Suppressor macrophage treated with lipopolysaccharide for 1 hour (primary cell): ENCODE measurements at regions not wholly inside any gene's neighbourhood (a gene's known extent, or its start where the extent isn't known, plus 50 kb on each side); places are given as distances from the start of the nearest gene placed in this dataset.
"Not testable (repeated sequence)": the region's sequence is repeated elsewhere in the genome, so short reads cannot be mapped to it uniquely, and the experiment has no call there.

Experiments
- DNase-seq, 3 donors: peaks; one replicate each; pipeline ENCODE4 v3.0.0-alpha.2; 2020 to 2022

DNA sequence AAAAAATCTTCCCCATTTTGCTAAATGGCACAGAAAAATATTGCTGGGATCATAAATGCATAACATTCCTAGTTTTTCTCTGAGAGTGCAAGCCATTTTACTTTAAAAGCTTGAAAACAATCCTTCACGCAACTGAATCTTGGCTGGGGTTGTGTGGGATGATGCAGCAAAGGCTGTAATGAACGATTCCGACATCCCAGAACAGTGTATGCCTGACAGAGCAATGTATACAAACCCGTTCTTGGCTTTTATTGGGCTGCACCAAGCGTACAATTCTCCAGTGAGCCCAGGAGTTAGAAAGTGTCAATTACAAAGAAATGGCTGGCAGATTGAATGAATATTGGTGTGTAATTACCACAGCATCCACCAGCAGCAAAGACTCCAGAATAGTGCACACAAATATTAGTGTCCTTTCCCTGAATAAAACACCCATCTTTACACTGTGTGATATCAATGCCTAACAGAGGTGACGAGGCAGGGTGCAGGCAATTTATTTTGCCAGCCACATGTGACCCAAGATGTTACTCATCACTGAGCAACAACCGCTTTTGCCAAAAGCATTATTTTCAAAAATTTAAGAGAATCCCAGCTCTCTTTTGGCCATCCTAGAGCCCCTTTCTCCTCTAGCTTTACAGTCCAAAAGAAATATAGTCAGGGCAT lies 578.6 kb upstream of the CHAC2 start:
- no peak for DNase-seq

DNA sequence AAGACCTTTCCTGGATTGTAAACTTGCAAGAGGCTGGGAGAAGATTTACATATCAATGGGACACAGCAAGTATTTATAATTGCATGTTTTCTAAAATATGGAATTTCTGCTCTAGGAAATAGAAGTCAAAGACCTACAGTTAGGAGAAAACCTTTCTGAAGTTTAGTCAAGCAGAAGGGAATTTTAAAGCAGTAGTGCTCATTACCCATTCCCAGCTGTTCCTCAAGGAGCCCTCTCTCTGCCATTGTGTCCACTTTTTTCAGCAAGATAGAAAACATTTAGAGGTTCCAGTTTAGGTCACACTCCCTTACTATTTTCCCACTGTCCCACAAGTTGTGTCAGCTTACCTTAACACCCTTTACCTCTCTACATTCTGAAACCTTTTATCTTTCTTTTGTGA lies 584.0 kb upstream of the CHAC2 start:
- no peak for DNase-seq

DNA sequence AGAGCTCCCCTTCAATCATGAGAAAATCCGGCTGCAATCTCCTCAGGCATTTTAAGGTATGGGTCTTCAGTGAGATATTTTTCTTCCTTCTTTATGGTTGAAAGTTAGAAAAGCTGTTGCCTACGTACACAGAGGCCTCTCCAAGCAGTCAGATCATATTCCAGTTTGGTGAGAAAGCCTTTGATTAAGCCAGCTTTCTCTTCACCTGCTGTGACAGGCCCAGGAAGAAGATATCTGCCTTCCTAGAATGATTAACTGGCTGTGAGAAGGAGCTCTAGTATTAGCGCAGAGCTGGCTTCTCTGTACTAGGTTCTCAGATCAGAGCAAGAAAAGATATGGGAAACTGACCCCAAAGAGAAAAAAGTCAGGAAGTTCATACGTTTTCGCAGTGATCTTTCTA lies 585.0 kb upstream of the CHAC2 start:
- no peak for DNase-seq

DNA sequence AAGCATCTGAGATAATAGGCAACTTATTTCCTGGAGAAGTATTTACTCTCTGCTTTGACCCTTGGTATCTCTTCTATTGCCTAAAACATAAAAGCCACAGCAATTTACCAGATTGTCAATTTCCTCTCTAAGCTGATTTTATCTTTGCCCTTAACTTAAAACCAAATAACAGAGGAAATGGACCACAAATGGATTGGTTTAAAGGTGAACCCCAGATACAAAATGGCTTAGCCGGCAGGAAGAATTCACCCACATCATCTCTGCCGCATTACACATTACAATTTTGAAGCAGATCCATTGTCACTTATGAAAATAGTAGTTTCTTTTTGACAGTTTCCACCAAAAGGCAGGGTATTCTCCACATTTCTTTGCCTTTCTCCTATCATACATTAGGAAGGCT lies 585.8 kb upstream of the CHAC2 start:
- no peak for DNase-seq

DNA sequence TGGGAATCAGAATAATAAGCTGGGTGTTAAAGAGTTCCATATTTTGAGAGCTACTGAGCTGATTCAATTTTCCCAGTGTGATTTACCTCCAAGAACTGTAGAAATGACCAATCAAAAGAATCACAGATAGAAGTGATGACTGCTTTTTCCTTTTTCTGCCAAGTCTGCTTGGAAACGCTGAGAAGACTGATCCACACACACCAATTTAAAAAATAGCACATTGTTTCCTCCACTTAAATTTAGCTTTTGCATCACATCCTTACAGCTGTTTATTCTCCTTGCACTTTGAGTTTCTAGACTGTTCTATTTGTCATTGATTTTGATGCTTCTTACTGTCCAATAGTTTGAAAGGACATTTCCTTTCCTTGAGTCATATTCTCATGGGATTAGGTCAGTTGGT lies 590.3 kb upstream of the CHAC2 start:
- no peak for DNase-seq

DNA sequence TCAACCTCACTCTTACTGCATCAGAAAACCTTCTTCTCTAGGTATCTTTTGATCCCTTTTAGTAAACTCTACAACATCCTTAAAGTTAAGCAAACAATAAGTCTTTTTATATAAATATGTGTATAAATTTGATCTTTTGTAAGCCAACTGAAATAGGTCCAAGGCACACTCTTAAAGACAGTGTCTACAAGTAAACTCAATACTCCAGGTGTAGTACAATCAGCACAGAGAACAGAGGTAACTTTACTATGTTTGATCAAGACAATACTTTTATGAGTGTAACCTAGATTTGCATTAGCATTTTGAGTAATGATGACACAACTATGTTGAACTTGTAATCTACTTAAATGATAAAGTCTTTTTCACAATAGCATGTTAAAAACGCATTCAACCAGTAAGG lies 593.1 kb upstream of the CHAC2 start:
- DNase-seq: no peak

DNA sequence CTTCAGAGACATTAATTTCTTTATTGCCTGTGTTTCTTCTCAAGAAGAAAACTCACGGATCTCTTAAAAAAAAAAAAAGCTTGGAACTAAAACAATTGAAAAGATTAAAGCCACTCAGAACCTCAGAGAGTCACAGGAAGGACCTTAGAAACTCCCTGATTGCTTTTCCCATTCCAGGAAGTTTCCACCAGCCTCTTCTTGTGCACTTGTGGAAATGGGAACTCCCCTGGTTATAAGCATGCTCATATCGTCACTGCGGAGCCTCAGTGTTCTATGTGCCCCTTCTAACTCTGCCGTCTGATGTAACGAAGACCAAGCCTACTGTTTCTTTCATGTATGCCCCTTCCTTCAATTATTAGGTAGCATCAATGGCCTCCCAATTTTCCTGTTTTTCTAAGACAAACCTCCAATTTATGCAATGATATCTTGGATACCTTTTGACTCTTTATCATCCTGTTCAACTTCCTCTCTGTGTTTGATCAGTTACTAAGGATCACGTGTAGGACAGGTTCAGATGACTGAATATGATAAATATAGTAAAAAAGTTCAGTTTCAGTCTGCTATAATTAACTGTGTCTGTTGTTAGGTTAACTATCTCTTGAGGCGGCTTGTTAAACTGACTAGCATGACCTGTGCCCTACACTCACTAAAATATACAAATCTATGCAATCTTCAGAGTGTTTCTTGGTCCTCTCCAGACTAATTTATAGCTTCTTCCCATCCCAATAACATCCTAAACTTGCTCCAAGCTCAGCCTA lies 593.7 kb upstream of the CHAC2 start:
- DNase-seq: no peak

DNA sequence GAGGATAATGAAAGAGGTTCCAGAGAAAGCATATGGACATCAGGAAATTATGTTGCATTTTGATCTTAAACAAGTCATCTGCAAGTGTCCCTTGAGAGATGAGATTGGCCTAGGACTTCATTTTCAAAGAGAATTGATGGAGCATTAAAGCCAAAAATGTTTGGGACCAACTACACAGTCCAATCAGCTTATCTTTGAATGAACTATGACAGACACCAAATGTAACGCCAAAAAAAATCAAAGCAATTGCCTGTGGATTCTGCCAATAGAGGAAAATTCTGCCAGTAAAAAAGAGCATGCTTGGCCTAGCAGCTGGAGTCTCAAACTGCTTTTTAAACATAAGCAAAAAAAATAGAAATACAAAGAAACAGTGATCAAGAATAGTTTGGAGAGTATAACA lies 594.5 kb upstream of the CHAC2 start:
- no peak for DNase-seq

DNA sequence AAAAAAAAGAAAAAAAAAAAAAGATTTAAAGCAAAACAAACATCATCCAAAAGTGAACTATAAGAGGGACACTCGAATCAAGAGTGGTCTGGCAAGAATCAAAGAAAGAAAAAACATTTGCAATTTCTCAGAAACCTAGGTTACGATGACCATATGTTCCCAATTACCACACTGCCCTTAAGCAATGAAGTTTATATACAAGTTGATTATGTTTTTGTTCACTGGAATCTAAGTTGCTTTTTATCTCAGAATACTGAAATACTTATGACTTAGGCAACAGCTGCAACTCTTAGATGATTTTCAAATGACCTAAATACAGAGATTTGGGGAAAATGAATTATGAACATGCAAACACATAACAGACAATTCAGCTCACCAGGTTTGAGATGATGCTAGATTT lies 597.1 kb upstream of the CHAC2 start:
- no peak for DNase-seq

DNA sequence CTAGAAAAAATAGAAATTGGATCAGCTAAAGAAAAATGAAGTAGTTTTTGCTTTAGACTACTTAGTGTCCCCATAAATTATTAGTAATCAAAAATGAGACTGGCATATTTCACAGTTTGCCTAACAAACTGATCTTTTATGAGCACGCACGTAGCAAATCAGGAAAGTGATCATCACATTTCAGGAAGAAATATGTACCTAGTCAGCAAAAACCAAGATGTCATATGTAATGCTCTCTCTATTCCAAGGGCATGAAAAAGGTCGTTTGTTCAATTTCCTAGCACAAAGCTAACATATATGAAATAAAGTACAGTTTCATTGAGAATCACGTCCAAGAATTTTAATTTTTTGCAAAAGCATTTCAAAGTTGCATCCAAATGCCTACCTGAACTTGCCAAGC lies 600.4 kb upstream of the CHAC2 start:
- DNase-seq: no peak

DNA sequence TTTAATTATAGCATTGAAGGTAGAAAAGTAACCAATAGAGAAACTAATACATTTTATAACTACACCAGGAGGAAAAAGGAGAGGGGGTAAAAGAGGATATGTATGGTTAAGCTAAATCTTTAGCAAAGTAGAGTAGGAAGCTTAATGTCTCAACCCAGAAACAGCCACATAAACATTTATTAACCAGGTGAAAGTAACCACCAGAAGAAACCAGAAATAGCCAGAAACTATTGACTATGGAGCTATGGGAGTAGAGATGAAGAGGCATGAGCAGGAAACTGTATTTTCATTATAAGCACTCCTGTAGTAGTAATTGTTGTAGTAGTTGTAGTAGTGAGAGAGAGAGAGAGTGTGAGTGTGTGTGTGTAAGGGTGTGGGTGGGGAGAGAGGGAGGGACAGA lies 617.5 kb upstream of the CHAC2 start:
- no peak for DNase-seq

DNA sequence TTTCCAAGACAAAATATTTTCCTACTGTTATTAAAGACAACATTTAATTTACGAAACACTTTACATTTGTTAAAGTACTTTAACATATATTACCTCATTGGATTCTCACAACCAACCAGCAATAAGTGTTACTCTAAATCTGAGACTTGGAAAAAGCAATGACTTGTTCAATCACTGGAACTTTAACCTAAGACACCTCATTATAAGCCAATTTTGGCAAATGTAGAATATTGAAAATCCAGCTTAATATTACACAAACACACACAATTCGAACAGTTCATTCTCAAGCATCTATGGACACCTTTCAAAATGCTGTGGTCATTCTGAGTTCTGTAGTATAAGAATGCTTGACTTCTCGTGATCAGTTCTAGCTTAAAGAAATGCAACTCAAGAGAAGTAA lies 619.4 kb upstream of the CHAC2 start:
- DNase-seq: no peak

DNA sequence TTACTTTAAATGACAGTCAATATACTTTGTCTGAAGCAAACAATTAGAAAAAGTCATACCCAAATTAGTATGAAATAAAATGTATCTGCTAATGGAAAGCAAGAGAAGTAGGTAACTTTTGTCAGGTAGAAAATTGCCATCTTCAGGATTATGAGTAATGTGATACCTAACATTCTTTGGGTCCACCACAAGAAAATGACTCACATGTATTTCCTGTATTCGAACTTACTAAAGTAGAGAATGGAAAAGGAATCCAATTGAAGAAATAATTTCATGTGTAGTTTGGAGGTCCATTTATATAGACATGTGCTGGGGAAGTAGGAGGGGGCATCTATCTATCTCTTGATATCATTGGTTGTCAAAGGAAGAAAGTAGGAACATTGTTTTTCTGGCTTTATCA lies 636.2 kb upstream of the CHAC2 start:
- no peak for DNase-seq

DNA sequence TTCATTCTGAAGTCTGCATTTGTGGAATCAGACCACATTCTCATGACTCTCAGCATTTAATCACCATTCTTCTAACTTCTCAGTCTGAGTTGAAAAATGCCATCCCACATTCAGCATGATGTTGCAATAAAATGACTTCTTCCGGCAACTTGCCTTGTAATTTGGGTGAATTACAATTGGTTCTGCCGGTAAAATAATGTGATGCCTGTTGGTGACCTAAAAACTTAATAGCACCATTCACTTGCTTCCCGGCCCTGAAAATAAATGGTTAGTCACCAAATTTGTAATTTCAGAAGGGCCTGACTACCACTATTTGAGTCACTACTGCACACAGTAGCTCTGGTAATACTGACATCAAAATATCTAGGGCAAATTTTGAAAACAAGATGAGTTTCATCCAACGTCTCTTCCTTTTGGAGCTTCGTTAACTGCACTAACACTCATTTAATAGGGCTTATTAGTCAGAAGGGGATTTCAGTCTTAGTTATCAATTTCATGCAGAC lies 637.1 kb upstream of the CHAC2 start:
- DNase-seq: no peak

DNA sequence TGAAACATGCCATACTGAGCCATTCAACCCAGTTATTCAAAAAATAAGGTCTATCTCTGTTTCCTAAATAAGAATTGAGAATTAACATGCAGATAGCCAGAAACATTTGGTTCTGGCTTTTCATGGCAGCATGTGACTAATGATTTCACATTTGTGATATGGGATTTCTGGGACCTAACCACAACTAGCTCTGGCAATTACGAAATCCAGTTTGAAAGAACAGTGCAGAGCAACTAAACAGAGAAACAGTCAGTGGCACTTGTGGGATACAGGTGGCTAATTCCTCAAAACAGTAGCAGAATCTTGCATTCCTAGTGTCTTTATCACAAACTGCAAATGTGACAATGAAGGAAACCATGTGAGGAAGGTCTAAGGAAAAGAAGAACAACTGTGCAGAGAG lies 637.8 kb upstream of the CHAC2 start:
- DNase-seq: no peak

DNA sequence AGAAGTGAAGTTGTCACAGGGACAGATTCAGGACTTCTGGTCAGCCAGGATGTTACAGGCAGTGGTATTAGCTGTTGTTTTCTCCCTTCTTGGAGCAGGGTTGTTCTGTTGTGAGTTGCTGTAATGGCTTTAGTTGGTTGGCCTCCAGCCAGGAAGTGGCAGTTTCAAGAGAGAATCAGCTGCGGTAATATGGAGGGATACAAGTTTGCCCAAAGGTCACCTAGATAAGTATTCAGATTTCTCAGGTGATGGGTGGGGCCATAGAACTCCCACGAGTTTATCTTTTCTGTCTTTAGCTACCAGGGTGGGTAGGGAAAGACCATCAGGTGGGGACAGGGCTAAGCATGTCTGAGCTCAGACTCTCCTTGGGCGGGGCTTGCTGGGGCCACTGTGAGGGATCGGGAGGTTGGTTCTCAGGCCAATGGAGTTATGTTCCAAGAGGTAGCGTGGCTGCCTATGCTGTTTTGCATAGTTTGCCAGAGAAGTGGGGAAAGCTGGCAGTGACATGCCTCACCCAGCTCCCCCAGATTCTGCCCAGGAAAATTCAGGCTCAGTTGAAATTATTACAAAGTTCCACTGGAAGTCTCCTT lies 640.4 kb upstream of the CHAC2 start:
- DNase-seq: no peak

DNA sequence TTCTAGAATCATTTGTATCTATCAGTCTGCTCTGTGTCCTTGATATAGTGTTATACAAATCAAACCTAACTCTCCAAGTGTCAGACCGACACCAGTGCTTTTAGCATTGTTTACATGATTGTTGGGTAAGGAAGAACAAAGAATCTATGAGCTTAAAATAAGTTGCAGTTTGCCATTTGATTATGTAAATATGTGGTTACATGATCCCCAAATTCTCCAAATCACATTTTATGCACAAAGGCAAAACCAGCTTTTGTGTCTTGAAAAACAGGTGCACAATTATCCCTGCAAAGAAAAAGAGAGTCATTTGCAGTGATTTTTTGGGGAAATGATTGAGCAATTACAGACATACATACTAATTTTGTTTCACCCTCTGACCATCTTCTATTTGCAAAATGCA lies 652.6 kb upstream of the CHAC2 start:
- no peak for DNase-seq

DNA sequence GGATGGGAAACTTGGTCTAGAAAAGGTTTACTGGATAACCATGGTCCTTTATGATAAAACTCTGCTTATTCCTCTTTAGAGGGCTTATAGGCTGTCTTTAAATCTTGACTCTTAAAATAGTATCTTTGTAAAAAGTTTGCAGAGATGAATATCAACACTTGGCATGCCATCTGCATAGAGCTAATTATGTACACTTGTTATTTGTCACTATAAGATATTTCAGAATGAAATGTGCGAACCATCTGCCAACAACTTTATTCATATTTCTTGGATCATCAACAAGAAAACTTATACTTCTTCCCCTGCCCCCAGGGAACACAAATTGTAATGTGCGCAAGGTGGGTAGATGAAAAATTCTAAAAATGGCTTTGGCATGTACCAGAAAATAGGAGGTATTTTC lies 653.0 kb upstream of the CHAC2 start:
- DNase-seq: no peak

DNA sequence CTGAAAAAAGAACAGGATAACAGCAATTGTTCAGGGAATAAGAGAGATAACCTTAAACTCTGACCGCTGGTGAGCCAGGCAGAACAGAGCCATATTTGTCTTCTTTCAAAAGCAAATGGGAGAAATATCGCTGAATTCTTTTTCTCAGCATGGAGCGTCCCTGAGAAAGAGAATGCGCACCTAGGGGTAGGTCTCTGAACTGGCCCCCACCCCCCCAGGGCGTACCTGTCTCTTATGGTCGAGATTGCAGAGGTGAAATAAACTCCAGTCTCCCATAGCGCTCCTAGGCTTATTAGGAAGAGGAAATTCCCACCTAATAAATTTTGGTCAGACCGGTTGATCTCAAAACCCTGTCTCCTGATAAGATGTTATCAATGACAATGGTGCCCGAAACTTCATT lies 655.2 kb upstream of the CHAC2 start:
- not testable (repeated sequence) for DNase-seq

DNA sequence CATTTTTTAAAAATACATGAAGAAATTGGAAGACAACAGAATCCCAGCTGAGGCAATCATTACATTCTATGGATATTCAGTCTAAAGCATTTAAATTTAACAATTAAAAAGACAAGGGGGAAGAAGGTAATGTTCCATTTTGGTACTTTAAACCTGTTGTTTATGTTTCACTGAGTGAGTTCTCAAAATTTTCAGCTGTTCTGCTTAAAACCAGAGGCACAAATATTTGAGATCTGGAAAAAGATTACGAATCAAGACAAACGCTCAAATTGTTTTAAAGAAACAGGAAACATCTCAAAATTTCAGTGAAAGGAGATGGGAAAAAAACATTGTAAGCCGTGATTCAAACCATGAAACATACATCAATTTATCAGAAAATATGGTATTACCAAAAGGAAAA lies 656.2 kb upstream of the CHAC2 start:
- DNase-seq: no peak

DNA sequence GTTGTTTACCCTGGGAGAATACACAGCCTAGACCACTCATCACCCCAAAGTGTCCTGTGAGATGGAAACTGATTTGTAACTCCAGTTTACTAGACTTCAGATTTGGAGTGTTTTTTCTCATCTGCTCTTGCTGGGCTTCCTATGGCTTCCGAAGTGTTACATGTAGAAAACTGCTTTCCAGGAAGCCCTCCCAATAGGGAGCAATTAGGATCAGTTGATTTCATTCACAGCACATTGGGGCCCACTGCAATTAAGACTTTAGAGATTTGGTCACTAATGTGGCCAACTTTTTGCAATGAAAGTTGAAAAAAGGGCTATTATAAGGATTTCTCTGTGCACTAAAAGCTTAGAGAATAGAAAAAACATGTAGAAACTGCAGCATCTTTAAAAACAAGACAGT lies 656.6 kb upstream of the CHAC2 start:
- DNase-seq: no peak

DNA sequence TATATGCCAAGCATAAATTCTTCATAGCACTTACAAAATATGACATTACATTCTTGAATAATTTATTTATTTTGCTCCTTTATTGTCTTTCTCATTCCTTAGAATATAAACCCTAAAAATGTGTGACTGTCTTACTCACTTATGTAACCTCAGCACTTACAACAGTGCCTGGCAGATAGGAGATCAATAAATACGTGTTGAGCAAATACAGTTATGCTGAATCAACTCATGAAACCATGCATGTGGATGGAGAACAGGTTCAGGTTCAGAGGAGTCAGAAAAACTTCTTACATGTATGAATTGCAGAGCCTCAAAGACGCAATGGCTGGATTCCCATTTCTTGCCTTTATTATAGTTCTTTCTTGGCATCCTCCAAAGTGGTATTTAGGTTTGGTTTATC lies 659.4 kb upstream of the CHAC2 start:
- no peak for DNase-seq

DNA sequence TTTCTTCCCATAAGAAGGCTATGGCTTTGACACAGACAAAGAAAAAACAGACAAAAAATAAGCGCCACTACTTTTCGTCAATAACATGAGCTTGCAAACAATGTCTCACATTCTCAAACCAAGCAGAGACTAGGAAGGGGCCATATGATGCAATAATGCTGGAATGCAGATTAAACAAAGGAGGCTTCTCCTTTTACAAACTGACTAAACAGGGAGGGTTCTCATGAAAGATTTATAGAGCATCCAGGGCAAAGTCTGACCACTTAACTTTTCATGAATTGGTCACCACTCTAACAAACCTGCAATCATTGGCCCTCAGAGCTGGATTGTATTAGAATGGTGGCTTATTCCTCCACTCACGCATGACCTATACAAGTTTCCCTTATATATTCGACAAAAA lies 663.3 kb upstream of the CHAC2 start:
- DNase-seq: no peak

DNA sequence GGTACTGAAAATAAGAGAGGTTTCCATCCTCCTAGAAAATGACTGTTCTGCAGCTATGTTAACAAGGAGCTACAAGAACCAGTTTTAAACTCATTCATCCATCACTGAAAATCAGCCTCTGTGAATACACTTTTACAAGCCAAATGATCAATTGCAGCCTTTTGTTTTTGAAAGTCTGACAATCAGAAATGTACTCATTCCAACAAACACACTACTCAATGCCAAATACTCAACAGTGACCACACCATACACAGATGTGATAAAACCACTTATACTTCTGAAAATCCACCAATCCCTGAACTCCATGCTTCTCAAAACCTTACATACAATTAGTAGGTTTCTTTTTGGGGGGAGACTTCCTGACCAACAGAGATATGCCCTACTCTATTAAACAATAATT lies 663.9 kb upstream of the CHAC2 start:
- no peak for DNase-seq

DNA sequence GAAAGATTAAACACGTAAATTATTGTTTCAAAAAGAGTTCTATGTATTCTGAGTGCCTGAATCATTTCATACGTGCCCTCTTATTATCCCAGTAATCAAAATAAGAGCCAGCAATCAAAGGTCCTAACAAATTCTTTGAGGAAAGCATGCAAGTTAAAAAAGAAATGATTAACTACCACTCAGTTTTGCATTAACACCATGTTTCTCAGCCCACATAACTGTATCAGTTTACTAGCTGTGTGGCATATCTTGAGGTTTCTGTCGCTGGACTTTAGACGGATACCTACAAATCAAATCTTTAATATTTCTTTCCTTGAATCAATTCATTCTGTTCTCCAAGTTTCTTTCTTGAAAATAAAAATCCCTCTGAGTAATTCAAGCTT lies 668.9 kb upstream of the CHAC2 start:
- no peak for DNase-seq
